Cardiac muscle cell (in vitro differentiated cells and primary cell): ENCODE measurements at regions not wholly inside any gene's neighbourhood (a gene's known extent, or its start where the extent isn't known, plus 50 kb on each side); places are given as distances from the start of the nearest gene placed in this dataset.

Source experiments
- DNase-seq, 2 donors: peaks; one replicate each; pipeline versions ENCODE4 v3.0.0 to v3.0.0-alpha.2; 2010 to 2017; ENCODE audit warnings: low read depth in 1 of 2, low spot score in 1 of 2
- H3K27ac ChIP-seq: fragments of 200-600 bp; sonication (generic); 2 replicates; pipeline ENCODE4 v1.5.1; 2016
- H3K27me3 ChIP-seq: fragments of 200-600 bp; sonication (generic); 2 replicates; pipeline ENCODE4 v1.6.0; 2016; ENCODE audit warnings: control low read depth
- H3K36me3 ChIP-seq: fragments of 200-600 bp; sonication (generic); 2 replicates; pipeline ENCODE4 v1.5.1; 2016; ENCODE audit warnings: control low read depth
- H3K4me1 ChIP-seq: fragments of 200-600 bp; sonication (generic); 2 replicates; pipeline ENCODE4 v1.8.1; 2017; ENCODE audit warnings: low read depth, mild to moderate bottlenecking, mixed run types
- H3K4me3 ChIP-seq: fragments of 200-600 bp; sonication (generic); 2 replicates; pipeline ENCODE4 v1.5.1; 2016; ENCODE audit warnings: mild to moderate bottlenecking
- H3K9me3 ChIP-seq: fragments of 200-600 bp; sonication (generic); 2 replicates; pipeline ENCODE4 v1.5.1; 2017; ENCODE audit warnings: low read depth, mild to moderate bottlenecking, control low read depth
- CTCF ChIP-seq: IDR thresholded peaks from 2 replicates; pipeline ENCODE4 v1.5.1; 2012; ENCODE audit warnings: low read depth, mild to moderate bottlenecking, low read length

DNA sequence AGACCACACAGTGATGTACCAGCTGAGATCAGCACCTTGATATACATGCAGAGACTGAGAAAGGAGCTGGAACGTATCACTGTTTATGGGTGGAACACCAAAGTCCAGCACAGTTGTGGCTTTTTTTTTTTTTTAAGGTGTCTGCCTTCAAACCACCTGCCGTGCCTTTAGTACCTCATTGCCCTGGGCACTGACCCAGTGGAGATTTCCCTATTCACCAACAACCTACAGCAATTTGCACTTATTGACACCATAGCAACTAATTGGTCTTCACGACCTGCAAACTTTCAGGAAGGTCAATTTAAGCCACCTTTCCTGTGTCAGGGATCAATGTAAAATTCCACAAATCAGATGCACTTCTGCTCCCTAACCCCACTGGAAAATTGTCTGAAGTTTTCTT is 181.6 kb upstream of the ADGRL2 start:
- no peak for TF ChIP-seq CTCF
- no peak for DNase-seq
- no peaks in the 10 kb centered on the region for H3K36me3 ChIP-seq

GRCh38 chr1:81618376-81618775 is 182.4 kb upstream of the ADGRL2 start:
- Histone ChIP-seq H3K27ac (no peak overlapping the region), H3K4me3 (no peak overlapping the region), H3K4me1 (no peaks in the 10 kb centered on the region), H3K9me3 (no peaks in the 10 kb centered on the region), H3K27me3 (no peaks in the 10 kb centered on the region), H3K36me3 (no peaks in the 10 kb centered on the region)
- DNase-seq = no peak
- no peak for TF ChIP-seq CTCF

More for the DNA sequence above, 181.6 kb upstream of the ADGRL2 start:
- H3K27ac ChIP-seq = no peak overlapping the region
- no peaks in the 10 kb centered on the region for H3K27me3 ChIP-seq
- no peak overlapping the region for H3K4me3 ChIP-seq
- no peaks in the 10 kb centered on the region for H3K9me3 ChIP-seq
- H3K4me1 ChIP-seq = no peaks in the 10 kb centered on the region

- Histone ChIP-seq H3K27ac (no peak overlapping the region), H3K4me1 (no peaks in the 10 kb centered on the region), H3K9me3 (no peaks in the 10 kb centered on the region), H3K27me3 (no peaks in the 10 kb centered on the region), H3K36me3 (no peaks in the 10 kb centered on the region), H3K4me3 (no peak overlapping the region)
- DNase-seq = peak in 1 of 2 donors; percentile 36
- no peak for TF ChIP-seq CTCF
These were observed 183.3 kb upstream of the ADGRL2 start for GRCh38 chr1:81617308-81617967.

- Histone ChIP-seq H3K9me3 (no peaks in the 10 kb centered on the region), H3K36me3 (no peaks in the 10 kb centered on the region), H3K4me1 (no peaks in the 10 kb centered on the region), H3K27me3 (peaks cover under 1% of the 10 kb centered on the region), H3K4me3 (no peak overlapping the region), H3K27ac (no peak overlapping the region)
- DNase-seq = no peak
- no peak for TF ChIP-seq CTCF
These were observed 186.9 kb upstream of the ADGRL2 start for GRCh38 chr1:81613803-81614202.

DNA sequence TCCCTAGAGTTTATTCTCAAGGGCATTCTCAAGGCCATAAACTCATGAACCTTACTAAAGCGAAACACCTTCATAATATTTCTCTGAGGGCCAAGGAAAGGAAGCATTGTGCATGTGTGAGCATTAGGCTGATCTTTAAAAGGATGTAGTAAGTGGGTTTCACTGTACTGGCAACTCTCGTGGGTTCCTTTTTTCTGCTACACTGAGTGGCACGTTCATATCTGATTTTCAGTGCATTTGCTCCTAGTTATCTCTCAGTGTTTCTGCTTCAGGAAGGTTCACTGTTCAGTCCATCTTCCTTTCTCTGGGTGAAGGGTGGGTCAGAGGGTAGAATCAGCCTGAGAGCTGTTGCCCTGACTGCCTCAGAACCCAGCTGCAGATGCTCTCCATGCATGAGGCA is 192.8 kb upstream of the ADGRL2 start:
- H3K27me3 ChIP-seq = peaks cover 6% of the 10 kb centered on the region
- no peak for DNase-seq
- H3K4me1 ChIP-seq = peaks cover 14% of the 10 kb centered on the region
- no peaks in the 10 kb centered on the region for H3K9me3 ChIP-seq
- no peak overlapping the region for H3K27ac ChIP-seq
- H3K4me3 ChIP-seq = no peak overlapping the region
- TF ChIP-seq CTCF = no peak
- no peaks in the 10 kb centered on the region for H3K36me3 ChIP-seq

DNA sequence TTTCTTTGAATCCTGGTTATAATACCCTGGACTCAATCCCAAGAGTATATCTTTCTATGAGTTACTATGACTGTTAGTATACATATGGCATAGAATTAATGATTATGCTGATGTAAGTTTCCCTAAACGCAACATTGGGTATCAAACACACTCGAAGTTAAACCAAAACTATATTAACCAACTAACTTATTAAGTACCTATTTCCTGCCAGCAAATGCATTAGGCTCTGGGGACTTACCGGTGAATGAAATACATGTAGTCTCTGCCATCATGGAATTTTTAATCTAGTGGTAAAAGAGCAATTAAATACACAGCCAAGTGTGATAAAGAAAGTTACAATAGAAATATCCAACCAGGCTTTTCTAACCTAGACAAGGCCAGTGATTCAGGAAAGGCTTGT is 193.6 kb upstream of the ADGRL2 start:
- peaks cover 6% of the 10 kb centered on the region for H3K27me3 ChIP-seq
- no peak for TF ChIP-seq CTCF
- DNase-seq = no peak
- H3K36me3 ChIP-seq = no peaks in the 10 kb centered on the region
- peaks cover 14% of the 10 kb centered on the region for H3K4me1 ChIP-seq
- no peaks in the 10 kb centered on the region for H3K9me3 ChIP-seq
- no peak overlapping the region for H3K4me3 ChIP-seq
- H3K27ac ChIP-seq = no peak overlapping the region
